GM13976 (cell line): ENCODE measurements at regions not wholly inside any gene's neighbourhood (a gene's known extent, or its start where the extent isn't known, plus 50 kb on each side); places are given as distances from the start of the nearest gene placed in this dataset.

Experiments
- DNase-seq: peaks from one replicate; pipeline ENCODE4 v3.0.0; 2012; ENCODE audit warnings: low spot score
- CTCF ChIP-seq: IDR thresholded peaks from 2 replicates; pipeline ENCODE4 v1.5.1; 2012; ENCODE audit warnings: borderline replicate concordance, mild to moderate bottlenecking; ENCODE audit not compliant: insufficient read depth; ENCODE audit errors: extremely low read depth, missing control alignments, control extremely low read depth
- in situ Hi-C: fragments of 300-500 bp; cut with MboI; formaldehyde crosslinking; loops from one replicate; pipeline ENCODE4 v1.12.0; 2022; ENCODE audit warnings: low sequenced_read_pairs, mixed read lengths, inconsistent platforms; ENCODE audit not compliant: unreplicated experiment

GRCh38 chr10:130244928-130245495 is 108.8 kb downstream of the GLRX3 start:
- in situ Hi-C loops = no loop called here
- DNase-seq = no peak

DNA sequence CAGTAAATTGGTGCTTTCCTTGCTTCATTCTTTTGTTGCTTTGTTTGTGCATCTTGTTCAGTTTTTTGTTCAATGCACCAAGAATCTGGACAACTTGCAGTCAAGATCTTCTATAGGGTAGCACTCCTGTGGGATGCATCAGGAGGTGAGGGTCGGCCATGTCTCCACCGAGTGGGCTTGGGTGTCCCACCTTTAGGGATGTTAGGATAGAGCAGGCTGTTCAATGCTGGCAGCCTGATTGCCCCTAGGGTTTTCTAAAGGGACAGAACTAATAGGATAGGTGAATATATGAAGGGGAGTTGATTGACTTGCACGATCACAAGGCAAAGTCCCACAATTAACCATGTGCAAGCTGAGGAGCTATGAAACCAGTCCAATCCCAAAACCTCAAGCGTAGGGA is 109.9 kb downstream of the GLRX3 start:
- no peak for DNase-seq
- TF ChIP-seq CTCF = no peak
- in situ Hi-C loops = no loop called here

More at GRCh38 chr10:130244928-130245495, 108.8 kb downstream of the GLRX3 start:
- TF ChIP-seq CTCF = no peak

DNA sequence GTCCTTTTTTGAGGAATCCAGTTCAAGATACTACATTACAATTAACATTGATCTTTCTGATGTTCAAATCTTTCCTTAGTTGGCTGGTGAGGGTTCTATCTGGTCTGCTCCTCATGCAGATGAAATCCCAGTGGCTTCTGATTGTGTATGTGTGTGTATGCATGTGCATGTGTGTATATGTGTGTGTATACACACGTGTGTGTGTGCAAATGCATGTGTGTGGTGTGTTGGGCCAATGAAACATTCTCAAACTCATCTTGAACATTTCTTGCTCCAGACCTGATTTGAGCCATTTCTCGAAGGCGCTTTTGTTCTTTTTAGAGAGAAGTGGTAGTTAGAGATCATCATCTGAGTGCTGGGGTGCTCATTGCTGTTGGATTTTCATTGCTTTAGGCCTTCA is 113.9 kb downstream of the GLRX3 start:
- no peak for DNase-seq
- no peak for TF ChIP-seq CTCF
- in situ Hi-C loops = no loop called here

DNA sequence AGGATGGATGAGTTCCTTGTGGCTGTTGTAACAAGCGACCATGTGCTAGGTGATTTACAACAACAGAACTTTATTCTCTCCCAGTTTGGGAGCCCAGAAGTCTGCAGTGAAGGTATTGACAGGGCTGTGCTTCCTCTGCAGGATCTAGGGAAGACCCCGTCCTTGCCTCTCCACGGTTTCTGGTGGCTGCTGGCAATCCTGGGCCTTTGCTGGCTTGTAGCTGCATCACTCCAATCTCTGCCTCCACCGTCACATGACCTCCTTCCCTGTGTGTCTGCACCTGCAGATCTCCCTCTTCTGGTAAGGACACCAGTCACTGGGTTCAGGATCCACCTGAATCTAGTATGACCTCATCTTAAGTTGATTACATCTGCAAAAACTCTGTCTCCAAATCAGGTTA is 115.6 kb downstream of the GLRX3 start:
- in situ Hi-C loops = no loop called here
- no peak for TF ChIP-seq CTCF
- no peak for DNase-seq

- DNase-seq = no peak
- no peak for TF ChIP-seq CTCF
- in situ Hi-C loops = no loop called here
Observed at GRCh38 chr10:130254243-130254642, 118.1 kb downstream of the GLRX3 start.

GRCh38 chr10:130254662-130255061 is 118.5 kb downstream of the GLRX3 start:
- in situ Hi-C loops = no loop called here
- TF ChIP-seq CTCF = no peak
- peak; percentile 42 for DNase-seq
